NT2/D1 (cell line): ENCODE measurements at regions not wholly inside any gene's neighbourhood (a gene's known extent, or its start where the extent isn't known, plus 50 kb on each side); places are given as distances from the start of the nearest gene placed in this dataset.

Experiments
- DNase-seq: peaks from one replicate; pipeline ENCODE4 v3.0.0-alpha.2; 2011; ENCODE audit warnings: low read depth, low spot score
- H3K27me3 ChIP-seq: 2 replicates; pipeline ENCODE4 v1.6.0; 2011; ENCODE audit warnings: mild to moderate bottlenecking; ENCODE audit not compliant: insufficient read length, insufficient read depth
- H3K36me3 ChIP-seq: 2 replicates; pipeline ENCODE4 v1.6.1; 2011; ENCODE audit warnings: mild to moderate bottlenecking, low read length, mixed read lengths; ENCODE audit not compliant: insufficient read depth, insufficient read length
- H3K4me1 ChIP-seq: 2 replicates; pipeline ENCODE4 v1.5.1; 2011; ENCODE audit not compliant: insufficient read depth, insufficient read length
- H3K4me3 ChIP-seq: 2 replicates; pipeline ENCODE4 v1.5.1; 2011; ENCODE audit warnings: low read depth; ENCODE audit not compliant: insufficient read length
- H3K9ac ChIP-seq: 2 replicates; pipeline ENCODE4 v1.6.0; 2011; ENCODE audit warnings: low read depth; ENCODE audit not compliant: insufficient read length
- H3K9me3 ChIP-seq: 2 replicates; pipeline ENCODE4 v1.5.1; 2011; ENCODE audit warnings: mild to moderate bottlenecking, low read length; ENCODE audit not compliant: insufficient read depth
- SUZ12 ChIP-seq: IDR thresholded peaks from 2 replicates; pipeline ENCODE4 v1.6.1; 2011; ENCODE audit not compliant: insufficient read length, insufficient read depth; ENCODE audit errors: extremely low read depth
- YY1 ChIP-seq: IDR thresholded peaks from 2 replicates; pipeline ENCODE4 v1.6.1; 2011; ENCODE audit not compliant: insufficient read length, insufficient read depth
- ZNF274 ChIP-seq: IDR thresholded peaks from 2 replicates; pipeline ENCODE4 v1.6.1; 2011; ENCODE audit warnings: mild to moderate bottlenecking, low read depth, low read length

- no peak overlapping the region for H3K4me3 ChIP-seq
- H3K9me3 ChIP-seq = peaks cover 4% of the 10 kb centered on the region
- no peak overlapping the region for H3K9ac ChIP-seq
- no peak for DNase-seq
- no peaks in the 10 kb centered on the region for H3K4me1 ChIP-seq
- no peaks in the 10 kb centered on the region for H3K27me3 ChIP-seq
- no peaks in the 10 kb centered on the region for H3K36me3 ChIP-seq
- TF ChIP-seq SUZ12 (no peak), YY1 (no peak), ZNF274 (no peak)
Measured at GRCh38 chr4:151553874-151554273, 144.9 kb downstream of the FHIP1A start.

DNA sequence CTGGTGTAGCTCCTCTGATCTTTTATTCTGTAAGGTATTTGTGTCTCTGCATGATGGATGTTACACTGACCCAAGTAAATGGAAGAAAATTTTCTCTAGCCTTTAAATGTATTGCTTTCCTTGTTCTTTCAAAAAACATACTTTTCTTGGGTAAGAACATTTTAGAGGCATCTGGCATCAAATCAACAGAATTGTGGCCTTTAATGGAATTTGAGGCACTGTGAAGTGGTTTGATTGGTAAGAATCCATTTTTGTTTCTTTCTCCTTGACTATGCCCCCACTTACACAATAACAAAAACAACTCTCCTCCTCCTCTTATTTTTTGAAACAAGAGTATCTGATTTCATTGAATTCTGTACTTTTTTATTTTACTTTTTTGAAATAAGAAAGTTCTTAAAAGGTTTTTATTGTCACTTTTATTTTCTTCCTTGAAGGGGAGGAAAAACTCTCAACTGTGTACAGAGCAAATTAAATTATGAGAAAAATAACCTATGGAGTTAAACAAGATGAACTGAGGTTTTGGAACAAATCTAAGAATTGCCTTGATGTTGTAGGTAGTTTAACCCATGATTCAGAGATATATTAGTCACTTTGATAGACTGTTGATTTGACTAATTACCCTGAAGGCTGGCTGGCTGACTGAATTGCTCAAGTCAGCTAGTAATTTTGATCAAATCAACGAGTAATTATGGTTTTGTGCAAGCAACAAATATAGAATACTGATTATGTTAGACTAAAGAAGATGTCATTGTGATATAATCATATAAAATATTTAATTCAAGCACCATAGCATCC is 146.4 kb downstream of the FHIP1A start:
- no peaks in the 10 kb centered on the region for H3K4me1 ChIP-seq
- H3K27me3 ChIP-seq = no peaks in the 10 kb centered on the region
- no peaks in the 10 kb centered on the region for H3K36me3 ChIP-seq
- DNase-seq = no peak
- H3K9ac ChIP-seq = no peak overlapping the region
- no peaks in the 10 kb centered on the region for H3K9me3 ChIP-seq
- H3K4me3 ChIP-seq = no peak overlapping the region
- no peak for TF ChIP-seq SUZ12
- TF ChIP-seq ZNF274 = no peak
- no peak for TF ChIP-seq YY1

DNA sequence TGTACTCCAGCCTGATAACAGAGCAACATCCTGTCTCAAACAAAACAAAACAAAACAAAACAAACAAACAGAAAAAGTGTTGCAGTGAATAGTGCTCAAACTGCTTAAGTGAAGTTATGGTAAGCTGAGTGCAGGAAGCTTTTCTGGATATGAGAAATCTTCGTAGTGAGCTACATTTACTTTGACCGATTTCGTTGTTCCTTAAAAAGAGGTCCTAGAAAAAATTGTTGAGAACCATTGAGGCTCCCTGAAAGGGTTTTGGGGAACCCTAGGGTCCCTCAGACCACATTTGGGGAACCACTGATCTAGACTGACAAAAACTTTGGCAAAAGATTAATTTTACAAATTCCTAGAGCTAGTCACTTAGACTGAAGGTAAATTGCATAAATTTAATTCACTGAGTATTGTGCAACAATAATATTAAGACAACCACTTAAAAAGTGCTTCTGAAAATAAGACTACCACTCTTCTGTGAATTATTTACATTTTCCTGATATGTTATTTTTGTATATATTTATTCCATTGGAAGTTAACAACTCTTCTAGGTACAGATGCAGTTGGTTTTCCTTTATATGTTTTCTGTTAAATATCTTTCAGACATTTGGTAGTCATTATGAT is 149.6 kb downstream of the FHIP1A start:
- no peak for TF ChIP-seq YY1
- TF ChIP-seq ZNF274 = no peak
- no peak for TF ChIP-seq SUZ12
- H3K4me3 ChIP-seq = no peak overlapping the region

DNA sequence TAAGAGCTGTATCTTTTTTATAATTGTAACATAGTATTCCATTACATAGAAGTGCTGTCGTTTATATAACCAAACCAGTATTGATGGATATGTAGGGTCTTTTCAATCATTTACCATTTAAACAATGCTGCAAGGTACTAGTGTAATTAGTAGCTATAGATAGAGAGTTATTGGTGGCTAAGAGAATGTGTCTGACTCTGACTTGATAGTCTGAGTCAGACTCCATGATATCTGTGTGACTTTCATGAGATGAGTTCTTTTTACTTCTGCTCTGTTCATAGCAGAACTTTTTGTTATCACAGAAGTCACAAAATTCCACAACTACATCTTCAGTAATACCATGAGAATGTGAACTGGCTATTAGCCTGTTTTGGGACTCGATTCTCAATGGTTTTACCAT is 150.6 kb downstream of the FHIP1A start:
- Histone ChIP-seq H3K27me3 (no peaks in the 10 kb centered on the region), H3K36me3 (no peaks in the 10 kb centered on the region), H3K4me1 (no peaks in the 10 kb centered on the region), H3K9me3 (no peaks in the 10 kb centered on the region), H3K4me3 (no peak overlapping the region), H3K9ac (no peak overlapping the region)
- TF ChIP-seq SUZ12 (no peak), ZNF274 (no peak), YY1 (no peak)
- DNase-seq = no peak

More for the DNA sequence above, 149.6 kb downstream of the FHIP1A start:
- Histone ChIP-seq H3K27me3 (no peaks in the 10 kb centered on the region), H3K36me3 (no peaks in the 10 kb centered on the region), H3K9me3 (no peaks in the 10 kb centered on the region), H3K4me1 (no peaks in the 10 kb centered on the region), H3K9ac (no peak overlapping the region)
- no peak for DNase-seq

DNA sequence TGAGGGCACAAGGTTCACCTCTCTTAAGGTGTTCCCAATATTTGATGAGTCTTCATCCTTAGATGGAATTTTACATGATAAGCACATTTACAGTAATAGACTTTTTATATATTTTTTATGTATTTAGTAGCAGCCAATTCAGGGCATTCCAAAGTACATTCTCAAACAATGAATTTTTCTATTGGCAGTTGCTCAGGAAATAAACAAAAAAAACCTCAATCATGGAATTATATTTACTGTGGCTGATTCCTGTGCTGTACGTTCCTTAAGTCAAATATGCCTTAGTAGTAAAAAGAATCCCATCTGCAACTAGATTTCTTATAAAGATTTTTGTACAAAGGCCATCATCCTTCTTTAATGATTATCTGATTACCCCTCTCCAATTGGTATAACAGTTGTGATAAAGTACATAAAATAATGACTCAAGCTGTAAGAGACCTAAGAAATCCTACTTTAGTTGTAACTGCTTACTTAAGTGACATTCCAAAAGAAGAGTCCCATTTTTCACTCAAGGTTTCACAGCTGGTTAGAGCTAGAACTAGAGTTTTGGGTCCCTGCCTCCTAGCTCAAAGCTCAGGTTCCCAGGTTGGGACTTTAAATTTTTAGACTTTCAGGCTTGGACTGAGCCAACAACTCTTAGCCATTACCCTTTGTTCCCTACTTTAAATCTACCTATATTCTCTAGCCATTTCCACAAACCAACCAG is 152.7 kb downstream of the FHIP1A start:
- Histone ChIP-seq H3K9me3 (no peaks in the 10 kb centered on the region), H3K36me3 (no peaks in the 10 kb centered on the region), H3K4me1 (no peaks in the 10 kb centered on the region), H3K27me3 (no peaks in the 10 kb centered on the region), H3K9ac (no peak overlapping the region), H3K4me3 (no peak overlapping the region)
- no peak for TF ChIP-seq YY1
- TF ChIP-seq SUZ12 = no peak
- no peak for TF ChIP-seq ZNF274
- DNase-seq = no peak

DNA sequence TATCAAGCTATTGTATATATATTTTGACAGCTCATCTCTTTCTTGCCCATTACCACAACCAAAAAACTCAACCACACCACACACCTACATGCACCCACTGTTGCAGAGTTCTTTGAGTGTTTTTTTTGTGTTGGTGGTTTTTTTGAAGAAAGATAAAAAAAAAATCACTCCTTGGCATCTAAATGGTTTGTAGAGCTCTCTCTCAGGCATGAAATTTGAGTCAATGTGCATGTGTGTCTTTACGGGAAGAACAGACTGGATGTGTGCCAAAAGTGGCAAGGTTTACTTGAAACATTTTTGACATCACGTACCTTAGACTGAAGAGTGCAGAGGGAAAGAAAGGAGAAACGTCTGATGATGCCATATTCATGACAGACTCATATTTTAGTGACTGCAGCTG is 154.2 kb downstream of the FHIP1A start:
- Histone ChIP-seq H3K9ac (no peak overlapping the region), H3K4me1 (no peaks in the 10 kb centered on the region), H3K4me3 (no peak overlapping the region), H3K36me3 (no peaks in the 10 kb centered on the region), H3K9me3 (no peaks in the 10 kb centered on the region), H3K27me3 (no peaks in the 10 kb centered on the region)
- DNase-seq = no peak
- TF ChIP-seq ZNF274 = no peak
- TF ChIP-seq YY1 = no peak
- TF ChIP-seq SUZ12 = no peak

DNA sequence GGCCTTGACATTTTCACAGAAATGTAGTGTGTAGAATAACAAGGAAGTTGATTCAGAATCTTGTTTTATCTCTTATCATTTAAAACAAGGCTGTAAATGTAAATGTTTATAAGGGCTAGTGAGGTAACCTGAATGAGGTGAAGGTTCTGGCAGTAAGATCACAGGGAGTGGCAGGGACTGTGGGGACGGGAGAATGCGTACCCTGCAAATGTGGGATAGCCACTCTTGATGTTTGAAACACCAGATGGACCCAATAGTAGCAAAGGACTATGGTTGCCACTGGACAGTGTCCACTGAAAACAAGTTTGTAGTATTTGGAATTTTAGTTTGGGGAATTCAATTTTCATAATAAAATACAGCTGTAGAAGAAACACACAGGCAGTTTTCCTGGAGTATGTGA is 155.3 kb downstream of the FHIP1A start:
- H3K4me3 ChIP-seq = no peak overlapping the region
- no peak overlapping the region for H3K9ac ChIP-seq
- no peaks in the 10 kb centered on the region for H3K36me3 ChIP-seq
- no peaks in the 10 kb centered on the region for H3K4me1 ChIP-seq
- H3K27me3 ChIP-seq = no peaks in the 10 kb centered on the region
- DNase-seq = no peak
- H3K9me3 ChIP-seq = no peaks in the 10 kb centered on the region
- TF ChIP-seq YY1 = no peak
- no peak for TF ChIP-seq SUZ12
- TF ChIP-seq ZNF274 = no peak
